Retinal pigment epithelial cell (primary cell): ENCODE measurements at regions not wholly inside any gene's neighbourhood (a gene's known extent, or its start where the extent isn't known, plus 50 kb on each side); places are given as distances from the start of the nearest gene placed in this dataset.

Experiments
- DNase-seq: peaks from one replicate; pipeline ENCODE4 v3.0.0-alpha.2; 2010; ENCODE audit warnings: low read depth
- H3K4me3 ChIP-seq: 2 replicates; pipeline ENCODE4 v1.5.1; 2011; ENCODE audit warnings: mild to moderate bottlenecking, low read length, control low read depth, moderate library complexity
- TF ChIP-seq, protein P1 (sequence below): conservative IDR thresholded peaks from 2 replicates; pipeline ENCODE4 v1.5.1; 2011; ENCODE audit warnings: low read depth, low read length, control low read depth, inconsistent platforms

DNA sequence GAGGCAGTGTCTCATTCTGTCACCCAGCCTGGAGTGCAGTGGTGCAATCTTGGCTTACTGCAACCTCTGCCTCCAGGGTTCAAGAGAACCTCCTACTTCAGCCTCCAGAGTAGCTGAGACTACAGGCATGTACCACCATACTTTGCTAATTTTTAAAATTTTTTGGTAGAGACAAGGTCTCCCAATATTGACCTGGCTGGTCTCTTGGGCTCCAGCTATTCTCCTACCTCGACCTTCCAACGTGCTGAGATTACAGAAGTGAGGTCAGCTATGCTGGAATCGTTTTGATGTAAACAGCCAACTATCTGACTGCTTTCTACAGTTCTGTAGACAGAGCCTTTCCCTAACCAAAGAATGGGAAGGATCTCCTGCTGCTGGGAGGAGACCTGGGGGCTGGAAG, 375.8 kb downstream of the GATA3 start:
- no peak overlapping the region for H3K4me3 ChIP-seq
- no peak for DNase-seq
- TF ChIP-seq, protein P1, sequence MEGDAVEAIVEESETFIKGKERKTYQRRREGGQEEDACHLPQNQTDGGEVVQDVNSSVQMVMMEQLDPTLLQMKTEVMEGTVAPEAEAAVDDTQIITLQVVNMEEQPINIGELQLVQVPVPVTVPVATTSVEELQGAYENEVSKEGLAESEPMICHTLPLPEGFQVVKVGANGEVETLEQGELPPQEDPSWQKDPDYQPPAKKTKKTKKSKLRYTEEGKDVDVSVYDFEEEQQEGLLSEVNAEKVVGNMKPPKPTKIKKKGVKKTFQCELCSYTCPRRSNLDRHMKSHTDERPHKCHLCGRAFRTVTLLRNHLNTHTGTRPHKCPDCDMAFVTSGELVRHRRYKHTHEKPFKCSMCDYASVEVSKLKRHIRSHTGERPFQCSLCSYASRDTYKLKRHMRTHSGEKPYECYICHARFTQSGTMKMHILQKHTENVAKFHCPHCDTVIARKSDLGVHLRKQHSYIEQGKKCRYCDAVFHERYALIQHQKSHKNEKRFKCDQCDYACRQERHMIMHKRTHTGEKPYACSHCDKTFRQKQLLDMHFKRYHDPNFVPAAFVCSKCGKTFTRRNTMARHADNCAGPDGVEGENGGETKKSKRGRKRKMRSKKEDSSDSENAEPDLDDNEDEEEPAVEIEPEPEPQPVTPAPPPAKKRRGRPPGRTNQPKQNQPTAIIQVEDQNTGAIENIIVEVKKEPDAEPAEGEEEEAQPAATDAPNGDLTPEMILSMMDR, result no peak

- DNase-seq, result no peak
- no peak overlapping the region for H3K4me3 ChIP-seq
- TF ChIP-seq, protein P1, result no peak
Observed at GRCh38 chr10:8431511-8431910, 377.0 kb downstream of the GATA3 start.

GRCh38 chr10:8435186-8436055, 380.9 kb downstream of the GATA3 start:
- no peak for DNase-seq
- TF ChIP-seq, protein P1, result no peak

DNA sequence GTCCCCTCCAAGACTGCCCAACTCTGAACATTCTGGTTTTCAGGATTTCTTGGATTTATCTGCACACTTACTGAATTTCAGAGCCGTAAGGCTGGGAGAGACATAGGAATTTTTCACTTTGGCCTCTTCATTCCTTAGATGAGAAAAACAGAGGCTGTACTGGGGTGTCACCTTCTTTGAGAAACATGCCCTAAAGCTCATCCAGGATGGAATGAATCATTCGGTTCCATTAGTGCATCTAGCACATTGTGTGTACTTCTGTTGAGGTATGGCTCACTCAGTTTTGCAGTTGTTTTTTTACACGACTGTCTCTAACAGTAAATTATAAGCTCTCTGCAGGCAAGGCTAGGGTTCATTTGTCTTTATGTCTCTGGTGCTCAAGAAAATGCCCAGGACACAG, 383.4 kb downstream of the GATA3 start:
- no peak overlapping the region for H3K4me3 ChIP-seq
- DNase-seq, result no peak
- TF ChIP-seq, protein P1, result no peak

More at GRCh38 chr10:8435186-8436055, 380.9 kb downstream of the GATA3 start:
- H3K4me3 ChIP-seq, result no peak overlapping the region

DNA sequence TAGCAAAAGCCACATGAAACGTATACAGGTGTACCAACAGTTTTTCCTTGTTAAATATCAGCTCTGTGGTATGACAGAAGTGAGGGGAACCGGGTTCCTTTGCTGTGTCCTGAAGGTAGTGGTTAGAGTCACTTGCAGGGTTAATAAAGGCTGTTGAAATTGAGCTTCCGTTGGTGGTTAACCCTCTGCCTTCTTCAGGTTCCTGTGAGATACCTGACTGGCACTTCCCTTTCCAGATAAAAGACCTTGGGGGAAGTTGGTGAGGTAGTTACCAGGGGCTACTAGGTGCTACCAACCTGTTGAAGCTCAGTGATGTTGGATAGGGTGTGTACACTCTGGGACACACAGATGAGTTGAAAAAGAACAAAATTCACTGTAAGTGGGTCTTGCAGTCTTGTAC, 384.1 kb downstream of the GATA3 start:
- TF ChIP-seq, protein P1, result no peak
- H3K4me3 ChIP-seq, result no peak overlapping the region
- no peak for DNase-seq

- H3K4me3 ChIP-seq, result no peak overlapping the region
- DNase-seq, result no peak
- TF ChIP-seq, protein P1, result no peak
Observed at GRCh38 chr10:8439040-8439439, 384.6 kb downstream of the GATA3 start.

GRCh38 chr10:8444630-8445029, 390.1 kb downstream of the GATA3 start:
- H3K4me3 ChIP-seq, result no peak overlapping the region
- TF ChIP-seq, protein P1, result peak; percentile 28
- no peak for DNase-seq
